ENCODE measurements at regions not wholly inside any gene's neighbourhood (a gene's known extent, or its start where the extent isn't known, plus 50 kb on each side); places are given as distances from the start of the nearest gene placed in this dataset.
"Not testable (repeated sequence)": the region's sequence is repeated elsewhere in the genome, so short reads cannot be mapped to it uniquely, and the experiment has no call there.

GRCh38 chr16:29155131-29155865 is 170.4 kb downstream of the LAT start:
- TF ChIP-seq CTCF (IDR thresholded peaks at IDR 0.05; ENCODE audit: insufficient read depth, low read length, poor library complexity, severe bottlenecking); EZH2phosphoT487 (conservative IDR thresholded peaks at IDR 0.05; ENCODE audit: low read length): not testable (repeated sequence)
